Tibial nerve (tissue), 4 donors: ENCODE measurements at regions not wholly inside any gene's neighbourhood (a gene's known extent, or its start where the extent isn't known, plus 50 kb on each side); places are given as distances from the start of the nearest gene placed in this dataset.

Experiments used
- CTCF ChIP-seq, 5 experiments: fragments of 200-600 bp in 3 of 5; fragments of 450-650 bp in 2 of 5; sonication (generic) in 3 of 5; IDR thresholded peaks; one replicate each; pipeline ENCODE4 v1.5.1; 2016 to 2019; ENCODE audit warnings: antibody characterized with exemption in 5 of 5, mild to moderate bottlenecking in 3 of 5, moderate library complexity in 2 of 5
- EP300 ChIP-seq, 2 donors: sonication (generic); formaldehyde crosslinking; IDR thresholded peaks; one replicate each; pipeline ENCODE4 v1.6.1; 2017; ENCODE audit warnings: antibody characterized with exemption in 2 of 2, mild to moderate bottlenecking in 1 of 2
- POLR2A ChIP-seq, 2 donors: fragments of 450-650 bp; IDR thresholded peaks; one replicate each; pipeline ENCODE4 v1.6.1; 2017; ENCODE audit warnings: antibody characterized with exemption in 2 of 2, mild to moderate bottlenecking in 2 of 2, moderate library complexity in 2 of 2

DNA sequence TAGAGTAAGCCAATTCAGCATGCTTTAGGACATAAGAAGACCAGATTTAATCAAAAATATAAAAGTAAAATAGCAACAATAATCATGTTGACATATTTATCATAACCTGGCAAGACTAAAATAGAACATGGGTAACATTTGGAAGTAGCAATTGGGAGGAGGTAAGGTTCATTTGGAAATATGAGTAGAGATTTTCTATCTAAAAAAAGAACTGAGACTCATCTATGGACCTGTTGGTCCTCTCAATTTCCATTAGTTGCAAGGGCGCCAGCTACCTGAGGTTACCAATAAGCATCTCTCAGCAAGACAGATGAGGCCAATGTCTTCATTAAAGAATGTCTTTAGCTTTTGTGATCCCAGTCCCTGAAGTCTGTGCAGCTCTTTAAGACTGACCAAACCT, 196.0 kb downstream of the IRS1 start:
- TF ChIP-seq CTCF (IDR thresholded peaks at IDR 0.05), result no peak
- TF ChIP-seq EP300 (IDR thresholded peaks at IDR 0.05), result no peak
- TF ChIP-seq POLR2A (IDR thresholded peaks at IDR 0.05), result no peak
